Stimulated activated CD8-positive, alpha-beta memory T cell treated with anti-CD3 and anti-CD28 coated beads, Interleukin-4, amount 100 ng/mL, for 4 hours (primary cell): ENCODE measurements at regions not wholly inside any gene's neighbourhood (a gene's known extent, or its start where the extent isn't known, plus 50 kb on each side); places are given as distances from the start of the nearest gene placed in this dataset.

Experiments used
- DNase-seq, 2 donors: peaks; one replicate each; pipeline ENCODE4 v3.0.0-alpha.2; 2020; ENCODE audit warnings: low read depth in 2 of 2, low spot score in 1 of 2

- DNase-seq, result no peak
These were observed 93.2 kb downstream of the FOXF2 start for GRCh38 chr6:1482381-1483166.

GRCh38 chr6:1485678-1486077 lies 96.3 kb downstream of the FOXF2 start:
- DNase-seq, result no peak

DNA sequence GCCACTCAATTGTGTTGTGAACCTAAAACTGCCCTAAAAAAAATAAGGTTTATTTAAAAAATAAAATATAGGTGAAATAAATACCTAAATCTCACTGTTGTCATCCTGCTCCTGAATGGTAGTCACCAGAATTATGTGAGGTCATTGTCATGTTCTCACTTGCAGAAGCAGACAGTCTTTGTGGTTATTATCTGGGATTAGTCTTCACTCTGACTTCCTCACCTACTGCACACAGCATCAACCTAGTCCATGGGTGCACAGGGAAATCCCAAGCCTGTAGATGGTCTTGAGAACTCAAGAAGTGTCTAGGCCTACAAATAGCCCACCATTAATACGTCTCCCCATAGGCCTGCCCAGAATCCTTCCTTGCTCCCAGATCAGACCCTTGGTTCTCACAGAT lies 97.0 kb downstream of the FOXF2 start:
- no peak for DNase-seq

- DNase-seq, result no peak
These were observed 97.9 kb downstream of the FOXF2 start for GRCh38 chr6:1487239-1487638.

- DNase-seq, result no peak
These were observed 101.6 kb downstream of the FOXF2 start for GRCh38 chr6:1491025-1491424.

DNA sequence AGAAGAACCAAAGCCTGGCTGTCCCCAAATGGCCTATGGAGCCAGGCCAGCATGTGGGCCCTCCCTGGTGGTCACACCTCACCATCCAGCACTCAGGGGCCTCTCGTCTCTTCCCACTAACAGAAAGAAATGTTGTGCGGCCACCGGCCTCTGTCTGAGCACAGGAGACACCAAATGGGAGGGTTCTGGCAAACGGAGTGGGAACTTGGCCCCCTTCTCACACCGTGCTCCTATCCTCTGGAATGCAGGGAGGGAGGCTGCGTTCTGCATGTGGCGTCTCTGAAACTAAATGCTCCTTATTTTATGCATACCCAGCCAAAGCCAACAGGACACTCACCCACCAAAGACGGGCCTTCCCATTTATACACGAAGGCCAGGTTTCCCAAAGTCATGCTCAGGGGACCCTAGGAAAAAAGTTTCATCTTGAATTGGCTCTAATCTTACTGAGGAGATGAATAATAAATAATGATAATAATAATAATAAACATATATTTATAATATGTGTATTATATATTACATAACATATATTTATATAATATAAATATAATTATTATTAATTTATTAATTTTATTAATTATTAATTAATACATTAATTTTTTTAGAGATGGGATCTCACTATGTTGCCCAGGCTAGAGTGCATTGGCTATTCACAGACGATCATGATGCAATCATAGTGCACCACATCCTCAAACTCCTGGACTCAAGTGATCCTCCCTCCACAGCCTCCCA lies 102.4 kb downstream of the FOXF2 start:
- DNase-seq, result no peak

DNA sequence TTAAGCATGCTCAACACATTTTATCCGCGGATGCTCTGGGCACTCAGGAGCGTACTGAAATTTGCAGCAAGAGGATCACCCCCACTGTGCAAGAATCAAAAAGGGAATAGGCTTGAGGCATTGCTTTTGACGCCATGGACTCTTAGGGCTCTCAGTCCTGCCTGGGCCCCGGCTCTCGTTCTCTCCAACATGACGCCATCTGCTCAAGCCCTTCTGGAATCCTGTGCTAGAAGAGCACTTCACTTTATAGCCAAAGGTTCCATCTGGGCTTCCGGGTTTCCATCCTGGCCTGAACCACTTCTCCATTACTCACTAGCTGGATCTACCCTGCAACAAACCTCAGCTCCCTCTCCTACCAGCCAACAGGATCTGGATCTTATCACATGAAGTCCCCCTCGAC lies 105.3 kb downstream of the FOXF2 start:
- DNase-seq, result no peak

- DNase-seq, result no peak
These were observed 106.0 kb downstream of the FOXF2 start for GRCh38 chr6:1495344-1495743.

DNA sequence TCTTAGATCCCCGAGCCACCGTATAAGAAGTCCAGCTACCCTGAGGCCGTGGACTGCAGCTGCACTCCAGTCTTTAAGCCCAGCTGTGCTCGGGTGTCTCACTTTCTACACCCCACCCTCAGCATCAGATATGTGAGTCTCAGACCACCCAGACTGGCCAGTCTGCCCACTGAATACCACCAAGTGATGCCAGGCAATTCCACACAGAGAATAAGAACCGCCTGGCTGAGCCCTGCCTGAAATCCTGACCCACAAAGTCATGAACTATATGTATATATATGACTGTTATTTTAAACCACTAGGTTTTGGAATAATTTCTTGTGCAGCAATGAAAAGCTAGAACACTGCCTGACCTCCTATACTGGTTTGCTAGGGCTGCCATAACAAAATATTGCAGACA lies 106.7 kb downstream of the FOXF2 start:
- no peak for DNase-seq

- no peak for DNase-seq
These were observed 107.7 kb downstream of the FOXF2 start for GRCh38 chr6:1496836-1497760.

DNA sequence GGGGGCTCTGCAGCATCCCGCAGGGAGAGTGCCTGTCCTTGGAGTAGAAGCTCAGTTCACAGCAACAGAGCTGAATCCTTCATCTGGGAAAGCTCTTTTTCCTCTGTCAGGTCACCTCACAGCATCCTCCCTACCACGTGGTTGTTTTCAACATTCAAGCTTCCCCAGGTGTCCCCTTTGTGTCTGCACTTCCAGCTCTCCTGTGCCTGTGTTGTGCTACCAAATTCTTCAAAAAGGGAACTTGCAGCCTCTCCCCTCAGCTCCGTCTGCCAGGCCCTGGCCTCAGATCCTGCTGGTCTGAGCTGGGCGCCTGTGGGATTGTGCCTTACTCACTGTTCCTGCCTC lies 108.4 kb downstream of the FOXF2 start:
- DNase-seq, result no peak

DNA sequence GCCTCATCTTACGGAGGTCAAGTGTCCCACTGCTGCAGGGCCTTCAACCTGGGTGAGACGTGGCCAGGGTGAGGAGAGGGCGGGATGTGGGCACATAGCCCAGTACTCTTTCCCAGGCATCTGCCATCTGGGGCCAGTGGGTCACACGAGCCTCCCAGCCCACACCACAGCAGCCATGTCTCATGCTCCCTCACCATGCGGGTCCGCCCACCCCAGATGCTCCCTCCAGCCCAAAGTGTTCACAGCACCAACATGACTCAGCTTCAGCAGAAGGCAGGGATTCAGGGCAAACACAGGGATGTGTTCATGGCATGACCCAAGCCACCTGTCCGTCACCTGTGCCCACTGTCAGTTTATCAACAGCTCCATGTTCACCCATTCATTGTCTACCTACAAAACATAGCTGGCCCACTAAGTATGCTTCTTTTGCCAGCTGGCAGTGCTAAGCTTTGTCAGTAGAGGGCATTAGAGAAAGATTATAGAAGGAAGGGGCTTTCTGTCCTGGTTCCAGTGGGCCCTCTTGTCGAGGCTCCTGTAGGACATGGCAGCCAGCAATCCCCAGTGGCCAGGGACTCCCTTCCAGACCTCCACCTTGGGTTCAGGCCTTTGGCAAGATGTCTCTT lies 109.2 kb downstream of the FOXF2 start:
- DNase-seq, result no peak

DNA sequence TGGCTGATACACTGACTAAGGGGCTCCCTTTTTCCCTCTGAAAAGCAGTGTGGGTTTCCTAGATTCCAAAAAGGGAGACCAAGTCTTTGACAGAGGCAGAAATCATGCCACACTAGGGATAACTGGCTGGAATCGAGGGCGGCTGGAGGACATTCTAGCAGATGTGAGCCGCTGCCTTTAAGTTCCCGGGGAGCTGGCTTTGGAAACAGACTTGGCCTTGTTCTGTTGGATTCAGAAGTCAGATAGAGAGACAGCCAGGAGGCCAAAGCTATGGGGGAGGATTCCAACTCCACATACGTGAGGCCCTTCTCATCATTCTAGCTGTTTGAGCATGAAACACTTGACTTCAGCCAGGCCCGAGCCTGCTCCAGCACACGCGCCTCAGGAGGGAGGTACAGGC lies 109.9 kb upstream of the FOXC1 start:
- DNase-seq, result no peak

- no peak for DNase-seq
These were observed 108.8 kb upstream of the FOXC1 start for GRCh38 chr6:1500913-1501312.

- DNase-seq, result no peak
These were observed 107.7 kb upstream of the FOXC1 start for GRCh38 chr6:1502041-1502440.

DNA sequence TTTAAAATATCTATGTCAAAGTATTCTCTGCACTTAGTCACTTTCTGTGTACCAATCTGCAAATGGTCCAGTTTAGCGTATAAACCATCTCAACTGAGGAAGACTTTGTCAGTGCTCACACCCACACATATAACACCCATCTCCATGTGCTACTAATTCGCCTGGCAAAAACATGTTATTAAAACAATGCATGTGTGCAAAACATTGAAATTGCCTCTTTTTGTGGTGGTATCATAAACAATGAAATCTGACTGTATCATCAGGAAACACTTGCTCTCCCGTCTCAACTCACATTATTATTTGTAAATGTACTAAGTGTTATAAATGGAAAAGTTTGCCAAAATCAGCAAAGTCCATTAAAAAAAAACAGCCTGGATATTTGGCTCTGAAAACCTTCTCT lies 105.9 kb upstream of the FOXC1 start:
- no peak for DNase-seq

- no peak for DNase-seq
These were observed 105.2 kb upstream of the FOXC1 start for GRCh38 chr6:1504465-1504864.

- DNase-seq, result no peak
These were observed 102.5 kb upstream of the FOXC1 start for GRCh38 chr6:1507251-1507650.

DNA sequence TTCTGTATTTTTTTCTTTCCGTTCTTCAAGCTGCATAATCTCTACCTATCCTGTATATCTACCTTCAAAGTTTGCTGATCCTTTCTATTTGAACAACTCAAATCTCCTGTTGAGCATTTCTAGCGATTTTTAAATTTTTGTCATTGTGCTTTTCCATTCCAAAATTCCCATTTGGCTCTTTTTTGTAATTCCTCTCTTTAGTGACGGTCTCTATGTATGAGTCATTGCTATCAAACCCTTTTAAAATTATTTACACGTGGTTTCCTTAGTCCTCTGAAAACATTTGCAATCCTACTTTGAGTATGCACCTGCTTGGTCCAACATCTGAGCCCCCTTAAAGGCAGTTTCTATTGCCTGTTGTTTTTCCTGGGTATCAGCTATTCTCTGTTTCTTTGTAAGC lies 100.5 kb upstream of the FOXC1 start:
- no peak for DNase-seq

GRCh38 chr6:1510239-1510638 lies 99.5 kb upstream of the FOXC1 start:
- no peak for DNase-seq

GRCh38 chr6:1513215-1513780 lies 96.4 kb upstream of the FOXC1 start:
- DNase-seq, result no peak
